Nephron progenitor cell (in vitro differentiated cells): ENCODE measurements at regions not wholly inside any gene's neighbourhood (a gene's known extent, or its start where the extent isn't known, plus 50 kb on each side); places are given as distances from the start of the nearest gene placed in this dataset.
"Not testable (repeated sequence)": the region's sequence is repeated elsewhere in the genome, so short reads cannot be mapped to it uniquely, and the experiment has no call there.

Experiments
- DNase-seq: peaks from one replicate; pipeline ENCODE4 v3.0.0; 2021
- H3K27ac Mint-ChIP-seq: 2 replicates; pipeline ENCODE4 v1.8.0; 2021; ENCODE audit warnings: mild to moderate bottlenecking, moderate library complexity, mixed read lengths
- H3K27me3 Mint-ChIP-seq: 2 replicates; pipeline ENCODE4 v1.8.0; 2021; ENCODE audit warnings: mild to moderate bottlenecking, low read depth, mixed read lengths; ENCODE audit not compliant: poor library complexity
- H3K36me3 Mint-ChIP-seq: 2 replicates; pipeline ENCODE4 v1.8.0; 2021; ENCODE audit warnings: low read depth, mixed read lengths
- H3K4me1 Mint-ChIP-seq: 2 replicates; pipeline ENCODE4 v1.8.0; 2021; ENCODE audit warnings: mixed read lengths
- H3K4me3 Mint-ChIP-seq: 2 replicates; pipeline ENCODE4 v1.8.0; 2021; ENCODE audit warnings: mild to moderate bottlenecking, moderate library complexity, mixed read lengths
- H3K9me3 Mint-ChIP-seq: 2 replicates; pipeline ENCODE4 v1.8.0; 2021; ENCODE audit warnings: mild to moderate bottlenecking, moderate library complexity, mixed read lengths
- CTCF ChIP-seq: fragments of 200-600 bp; sonication (generic); IDR thresholded peaks from 2 replicates; pipeline ENCODE4 v1.5.0; 2021; ENCODE audit warnings: antibody characterized with exemption

- Mint-ChIP-seq H3K9me3 (no peaks in the 10 kb centered on the region), H3K4me1 (no peaks in the 10 kb centered on the region), H3K27me3 (no peaks in the 10 kb centered on the region), H3K36me3 (peaks cover 36% of the 10 kb centered on the region), H3K4me3 (no peak overlapping the region), H3K27ac (no peak overlapping the region)
- TF ChIP-seq CTCF = no peak
- no peak for DNase-seq
These were observed 94.9 kb upstream of the KIF26B start for GRCh38 chr1:245059806-245060424.

GRCh38 chr1:245058882-245059281 lies 95.9 kb upstream of the KIF26B start:
- Mint-ChIP-seq H3K9me3 (no peaks in the 10 kb centered on the region), H3K4me1 (no peaks in the 10 kb centered on the region), H3K4me3 (no peak overlapping the region), H3K27ac (no peak overlapping the region), H3K36me3 (peaks cover 40% of the 10 kb centered on the region), H3K27me3 (no peaks in the 10 kb centered on the region)
- DNase-seq = no peak
- no peak for TF ChIP-seq CTCF

GRCh38 chr1:245058436-245058835 lies 96.3 kb upstream of the KIF26B start:
- H3K4me1 Mint-ChIP-seq = no peaks in the 10 kb centered on the region
- H3K9me3 Mint-ChIP-seq = no peaks in the 10 kb centered on the region
- no peak for TF ChIP-seq CTCF
- H3K27me3 Mint-ChIP-seq = no peaks in the 10 kb centered on the region
- H3K27ac Mint-ChIP-seq = no peak overlapping the region
- H3K36me3 Mint-ChIP-seq = peaks cover 43% of the 10 kb centered on the region
- no peak overlapping the region for H3K4me3 Mint-ChIP-seq
- DNase-seq = no peak

GRCh38 chr1:245056913-245057312 lies 97.9 kb upstream of the KIF26B start:
- Mint-ChIP-seq H3K27me3 (no peaks in the 10 kb centered on the region), H3K4me1 (peaks cover 2% of the 10 kb centered on the region), H3K27ac (no peak overlapping the region), H3K9me3 (no peaks in the 10 kb centered on the region), H3K36me3 (peaks cover 37% of the 10 kb centered on the region), H3K4me3 (no peak overlapping the region)
- TF ChIP-seq CTCF = no peak
- no peak for DNase-seq

GRCh38 chr1:245056296-245056695 lies 98.5 kb upstream of the KIF26B start:
- not testable (repeated sequence) for DNase-seq, H3K4me1 Mint-ChIP-seq, H3K27ac Mint-ChIP-seq, H3K9me3 Mint-ChIP-seq, H3K4me3 Mint-ChIP-seq, H3K27me3 Mint-ChIP-seq
- H3K36me3 Mint-ChIP-seq = peaks cover 40% of the 10 kb centered on the region

GRCh38 chr1:245055752-245056151 lies 99.0 kb upstream of the KIF26B start:
- no peak overlapping the region for H3K27ac Mint-ChIP-seq
- peaks cover 40% of the 10 kb centered on the region for H3K36me3 Mint-ChIP-seq
- TF ChIP-seq CTCF = no peak
- H3K27me3 Mint-ChIP-seq = no peaks in the 10 kb centered on the region
- H3K4me1 Mint-ChIP-seq = peaks cover 12% of the 10 kb centered on the region
- DNase-seq = no peak
- no peak overlapping the region for H3K4me3 Mint-ChIP-seq
- H3K9me3 Mint-ChIP-seq = no peaks in the 10 kb centered on the region
